CD14-positive monocyte (primary cell): ENCODE measurements at regions not wholly inside any gene's neighbourhood (a gene's known extent, or its start where the extent isn't known, plus 50 kb on each side); places are given as distances from the start of the nearest gene placed in this dataset. TPM values are rescaled to one million over a fixed set of nuclear protein-coding genes. Genes with fewer than 3 reads are reported as not detected.

Experiments used
- DNase-seq, 3 donors: peaks; one replicate each; pipeline ENCODE4 v3.0.0-alpha.2; 2011 to 2022
- H2AFZ ChIP-seq: 2 replicates; pipeline ENCODE4 v1.6.0; 2012; ENCODE audit warnings: mild to moderate bottlenecking, low read depth, low read length, inconsistent platforms; ENCODE audit not compliant: insufficient read depth, poor library complexity, severe bottlenecking
- H3K27ac ChIP-seq, 2 donors: 1 replicate in 1 of 2; 2 replicates in 1 of 2; pipeline ENCODE4 v1.5.1; 2012 to 2013; ENCODE audit warnings: low read length in 2 of 2, control low read depth in 1 of 2, inconsistent platforms in 1 of 2, low read depth in 1 of 2, mild to moderate bottlenecking in 1 of 2
- H3K27me3 ChIP-seq, 2 donors: one replicate each; pipeline versions ENCODE4 v1.6.0 to v1.6.1; 2011 to 2013; ENCODE audit warnings: low read length in 2 of 2; ENCODE audit not compliant: control insufficient read depth in 2 of 2, insufficient read depth in 2 of 2
- H3K36me3 ChIP-seq, 2 donors: replicated peaks in 1 of 2; 1 replicate in 1 of 2; 2 replicates in 1 of 2; pipeline versions ENCODE4 v1.5.1 to v1.6.1; 2012 to 2013; ENCODE audit warnings: low read length in 2 of 2, control low read depth in 1 of 2, inconsistent platforms in 1 of 2, mild to moderate bottlenecking in 1 of 2; ENCODE audit not compliant: insufficient read depth in 2 of 2, control insufficient read depth in 1 of 2
- H3K4me1 ChIP-seq, 2 donors: 1 replicate in 1 of 2; 2 replicates in 1 of 2; pipeline versions ENCODE4 v1.5.1 to v1.6.1; 2012 to 2013; ENCODE audit warnings: low read length in 2 of 2, control low read depth in 1 of 2, inconsistent platforms in 1 of 2, mild to moderate bottlenecking in 1 of 2, moderate library complexity in 1 of 2; ENCODE audit not compliant: insufficient read depth in 2 of 2, control insufficient read depth in 1 of 2
- H3K4me2 ChIP-seq: replicated peaks from 2 replicates; pipeline ENCODE3; 2012; ENCODE audit warnings: low read length, moderate library complexity, mild to moderate bottlenecking; ENCODE audit not compliant: poor library complexity, severe bottlenecking; ENCODE audit errors: extremely low read depth
- H3K4me3 ChIP-seq, 3 experiments: fragments of 200-600 bp in 1 of 3; sonication (generic) in 1 of 3; replicated peaks in 1 of 3; 1 replicate in 2 of 3; 2 replicates in 1 of 3; pipeline ENCODE4 v1.5.1; 2011 to 2013; ENCODE audit warnings: low read length in 3 of 3, mild to moderate bottlenecking in 3 of 3, control low read depth in 2 of 3, low read depth in 2 of 3, inconsistent platforms in 1 of 3, moderate library complexity in 1 of 3
- H3K79me2 ChIP-seq: 2 replicates; pipeline ENCODE4 v1.6.0; 2012; ENCODE audit warnings: mild to moderate bottlenecking, control low read depth, inconsistent platforms, low read length, moderate library complexity; ENCODE audit not compliant: insufficient read depth
- H3K9ac ChIP-seq: 2 replicates; pipeline ENCODE4 v1.6.0; 2017; ENCODE audit warnings: low read length, mild to moderate bottlenecking; ENCODE audit not compliant: insufficient read depth, poor library complexity, severe bottlenecking
- H3K9me3 ChIP-seq, 2 donors: replicated peaks in 1 of 2; 1 replicate in 1 of 2; 2 replicates in 1 of 2; pipeline versions ENCODE4 v1.5.1 to v1.6.1; 2012 to 2013; ENCODE audit warnings: low read length in 2 of 2, control low read depth in 1 of 2; ENCODE audit not compliant: control insufficient read depth in 1 of 2, insufficient read depth in 1 of 2
- H4K20me1 ChIP-seq: 2 replicates; pipeline ENCODE4 v1.6.0; 2012; ENCODE audit warnings: mild to moderate bottlenecking, low read length, control low read depth, moderate library complexity; ENCODE audit not compliant: insufficient read depth
- H3K27ac Mint-ChIP-seq, 7 donors: one replicate each; pipeline ENCODE4 v1.8.0; 2020; ENCODE audit warnings: mild to moderate bottlenecking in 7 of 7, mixed read lengths in 7 of 7, moderate library complexity in 6 of 7, inconsistent platforms in 2 of 7
- H3K27me3 Mint-ChIP-seq, 3 donors: one replicate each; pipeline ENCODE4 v1.8.0; 2021 to 2022; ENCODE audit warnings: low read depth in 3 of 3, mild to moderate bottlenecking in 3 of 3, mixed read lengths in 3 of 3, moderate library complexity in 3 of 3, inconsistent platforms in 1 of 3
- H3K36me3 Mint-ChIP-seq, 2 donors: one replicate each; pipeline ENCODE4 v1.8.0; 2020; ENCODE audit warnings: mixed read lengths in 2 of 2, inconsistent platforms in 1 of 2, mild to moderate bottlenecking in 1 of 2
- H3K4me1 Mint-ChIP-seq: one replicate; pipeline ENCODE4 v1.8.0; 2020; ENCODE audit warnings: mild to moderate bottlenecking, mixed read lengths
- H3K4me3 Mint-ChIP-seq, 2 donors: one replicate each; pipeline ENCODE4 v1.8.0; 2020; ENCODE audit warnings: mild to moderate bottlenecking in 2 of 2, mixed read lengths in 2 of 2, moderate library complexity in 1 of 2
- H3K9me3 Mint-ChIP-seq, 7 donors: one replicate each; pipeline ENCODE4 v1.8.0; 2020 to 2022; ENCODE audit warnings: mixed read lengths in 7 of 7, mild to moderate bottlenecking in 6 of 7, moderate library complexity in 6 of 7, inconsistent platforms in 2 of 7
- CTCF ChIP-seq: fragments of 200-600 bp; IDR thresholded peaks from one replicate; pipeline ENCODE4 v1.8.0; 2022; ENCODE audit warnings: antibody characterized with exemption, mild to moderate bottlenecking
- WGBS: methylation state at CpG from one replicate; pipeline ENCODE4 v1.1.5; 2013; ENCODE audit warnings: missing lambda C conversion rate; ENCODE audit not compliant: insufficient coverage; 5-methylcytosine and 5-hydroxymethylcytosine counted together
- intact Hi-C, 2 donors: fragments of 100-400 bp; cut with micrococcal nuclease; formaldehyde crosslinking; loops; one replicate each; pipeline versions ENCODE4 v1.15.0 to v1.15.1; 2023
- small RNA-seq: library from RNA; depleted of rRNA; stranded (forward); fragments of <200 nt; gene quantifications from one replicate; pipeline ENCODE3, GENCODE V24; 2012; ENCODE audit warnings: low read depth; ENCODE audit not compliant: insufficient read length

GRCh38 chr11:109364851-109365250 lies 57.1 kb upstream of the C11orf87 start:
- no peak overlapping the region for H3K27ac ChIP-seq
- H3K79me2 ChIP-seq, result no peaks in the 10 kb centered on the region
- H3K4me2 ChIP-seq, result no peak overlapping the region
- H2AFZ ChIP-seq, result no peak overlapping the region
- Mint-ChIP-seq H3K36me3 (no peaks in the 10 kb centered on the region), H3K4me3 (no peak overlapping the region), H3K27ac (no peak overlapping the region), H3K27me3 (peaks cover 0 to 2% (median 0%) of the 10 kb centered on the region in 3 donors), H3K9me3 (peaks cover 3 to 8% (median 3%) of the 10 kb centered on the region in 7 donors), H3K4me1 (no peaks in the 10 kb centered on the region)
- no peaks in the 10 kb centered on the region for H3K36me3 ChIP-seq
- H3K9me3 ChIP-seq, result no peaks in the 10 kb centered on the region
- TF ChIP-seq CTCF, result no peak
- no peak overlapping the region for H3K4me3 ChIP-seq
- intact Hi-C loops, result no loop called here
- DNase-seq, result no peak
- H3K4me1 ChIP-seq, result no peaks in the 10 kb centered on the region
- no peak overlapping the region for H3K9ac ChIP-seq
- H4K20me1 ChIP-seq, result no peaks in the 10 kb centered on the region
- no peaks in the 10 kb centered on the region for H3K27me3 ChIP-seq
- WGBS, result 76% methylated on average over 2 of the region's 4 CpGs

GRCh38 chr11:109371444-109372176 lies 50.4 kb upstream of the C11orf87 start:
- no peaks in the 10 kb centered on the region for H3K9me3 ChIP-seq
- Mint-ChIP-seq H3K4me1 (no peaks in the 10 kb centered on the region), H3K36me3 (no peaks in the 10 kb centered on the region), H3K27me3 (peaks cover 0 to 3% (median 0%) of the 10 kb centered on the region in 3 donors), H3K4me3 (no peak overlapping the region), H3K9me3 (peaks cover 3 to 16% (median 4%) of the 10 kb centered on the region in 7 donors), H3K27ac (no peak overlapping the region)
- TF ChIP-seq CTCF, result no peak
- no CpG with 5 or more reads among the region's 2 CpGs for WGBS
- intact Hi-C loops, result no loop called here
- no peaks in the 10 kb centered on the region for H3K27me3 ChIP-seq
- H3K4me2 ChIP-seq, result no peak overlapping the region
- H3K79me2 ChIP-seq, result no peaks in the 10 kb centered on the region
- H2AFZ ChIP-seq, result no peak overlapping the region
- H3K27ac ChIP-seq, result no peak overlapping the region
- no peak for DNase-seq
- no peak overlapping the region for H3K9ac ChIP-seq
- H3K4me3 ChIP-seq, result no peak overlapping the region
- no peaks in the 10 kb centered on the region for H3K36me3 ChIP-seq
- H4K20me1 ChIP-seq, result no peaks in the 10 kb centered on the region
- no peaks in the 10 kb centered on the region for H3K4me1 ChIP-seq

Small RNAs in the stretch of these regions (small RNA-seq; reads per million reads assigned to genes)
- gene RF00157 (not detected), gene RNA5SP349 (not detected), gene RNU6-654P (not detected)
